K562 (cell line): ENCODE measurements at regions not wholly inside any gene's neighbourhood (a gene's known extent, or its start where the extent isn't known, plus 50 kb on each side); places are given as distances from the start of the nearest gene placed in this dataset.
A peak's percentile ranks its signal among the peaks of the same experiment; 100 is the strongest.

ENCODE experiments used
- CTBP1 ChIP-seq: fragments of 450-650 bp; IDR thresholded peaks from 2 replicates; pipeline ENCODE4 v1.6.1; 2016; ENCODE audit warnings: borderline replicate concordance
- DDX20 ChIP-seq: fragments of 450-650 bp; IDR thresholded peaks from 2 replicates; pipeline ENCODE4 v1.6.1; 2016; ENCODE audit warnings: missing genetic modification characterization, low read depth, mild to moderate bottlenecking, missing compliant biosample characterization, moderate library complexity
- HDAC2 ChIP-seq: fragments of 450-650 bp; IDR thresholded peaks from 2 replicates; pipeline ENCODE4 v1.6.1; 2016; ENCODE audit warnings: mild to moderate bottlenecking
- HMG20A ChIP-seq: fragments of 450-650 bp; formaldehyde crosslinking; conservative IDR thresholded peaks from 2 replicates; pipeline ENCODE4 v1.4.0; 2020; ENCODE audit warnings: mild to moderate bottlenecking, mixed read lengths
- MYBL2 ChIP-seq, 2 experiments: fragments of 450-650 bp in 1 of 2; sonication (generic) in 1 of 2; formaldehyde crosslinking in 1 of 2; IDR thresholded peaks; 2 replicates each; pipeline versions ENCODE4 v1.6.1 to v1.8.1; 2017 to 2022; ENCODE audit warnings: borderline replicate concordance in 1 of 2, inconsistent platforms in 1 of 2, low read depth in 1 of 2, mild to moderate bottlenecking in 1 of 2, missing genetic modification reagents in 1 of 2, moderate library complexity in 1 of 2
- NEUROD1 ChIP-seq: fragments of 150-350 bp; IDR thresholded peaks from 2 replicates; pipeline ENCODE4 v1.6.1; 2014; ENCODE audit warnings: borderline replicate concordance, low read length, low read depth; ENCODE audit not compliant: partially characterized antibody
- SMARCC2 ChIP-seq: fragments of 450-650 bp; IDR thresholded peaks from 2 replicates; pipeline ENCODE4 v1.6.1; 2017; ENCODE audit warnings: antibody characterized with exemption, moderate library complexity, mild to moderate bottlenecking, low read depth
- YBX1 ChIP-seq: fragments of 450-650 bp; IDR thresholded peaks from 2 replicates; pipeline ENCODE4 v1.7.1; 2016; ENCODE audit warnings: mild to moderate bottlenecking
- ZEB2 ChIP-seq: fragments of 450-650 bp; IDR thresholded peaks from 2 replicates; pipeline ENCODE4 v1.6.1; 2016
- TF ChIP-seq, protein P1 (sequence below): sonication (generic); formaldehyde crosslinking; IDR thresholded peaks from 2 replicates; pipeline ENCODE4 v1.8.1; 2023; ENCODE audit warnings: missing genetic modification reagents, mild to moderate bottlenecking, borderline replicate concordance
- TF ChIP-seq, protein P2 (sequence below), 3 experiments: fragments of 200-800 bp in 1 of 3; fragments of 250-450 bp in 1 of 3; fragments of 450-650 bp in 1 of 3; sonication (Bioruptor Pico) in 1 of 3; sonication (Bioruptor generic) in 1 of 3; formaldehyde crosslinking in 1 of 3; IDR thresholded peaks; 2 replicates each; pipeline versions ENCODE4 v1.6.1 to v1.8.0; 2016 to 2022; ENCODE audit warnings: mild to moderate bottlenecking in 2 of 3, missing genetic modification characterization in 2 of 3, missing compliant biosample characterization in 1 of 3, moderate library complexity in 1 of 3
- TF ChIP-seq, protein P3 (sequence below): fragments of 250-450 bp; sonication (Bioruptor Pico); IDR thresholded peaks from 2 replicates; pipeline ENCODE4 v1.8.0; 2021; ENCODE audit warnings: mild to moderate bottlenecking, moderate library complexity
- TF ChIP-seq, protein P4 (sequence below): sonication (generic); formaldehyde crosslinking; IDR thresholded peaks from 2 replicates; pipeline ENCODE4 v1.8.0; 2022; ENCODE audit warnings: mild to moderate bottlenecking, missing genetic modification reagents

DNA sequence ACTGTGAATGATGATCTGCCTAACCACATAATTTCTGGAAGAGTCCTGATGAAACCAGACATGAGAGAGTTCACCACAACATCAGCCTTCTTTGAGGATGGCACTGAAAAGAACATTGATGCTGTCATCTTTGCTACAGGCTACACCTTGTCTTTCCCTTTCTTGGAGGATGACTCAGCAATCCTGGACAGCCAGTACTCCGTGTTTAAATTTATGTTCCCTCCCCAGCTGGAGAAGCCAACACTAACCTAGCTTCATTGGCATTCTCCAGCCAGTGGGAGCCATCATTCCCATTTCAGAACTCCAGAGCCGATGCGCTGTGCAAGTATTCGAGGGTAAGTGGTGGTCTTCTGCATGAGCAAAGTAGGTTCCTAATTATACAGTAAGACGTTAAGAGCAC, 164.1 kb upstream of the POGK start (continued):
- TF ChIP-seq CTBP1 (peak; percentile 72), MYBL2 (IDR thresholded peaks at IDR 0.05; ENCODE audit: low read depth) (peak; percentile 81), MYBL2 (CRISPR knock-in tag; IDR thresholded peaks at IDR 0.05; ENCODE audit: borderline replicate concordance) (no peak), HDAC2 (peak; percentile 21; the same call in 1 of the 2 replicates), ZEB2 (0 out of 2 replicates have a peak, but pooled peaks have one; percentile 45), HMG20A (CRISPR knock-in tag) (no peak), DDX20 (no peak), YBX1 (no peak), NEUROD1 (no peak), SMARCC2 (0 out of 2 replicates have a peak, but pooled peaks have one; percentile 28)
- TF ChIP-seq, protein P1, sequence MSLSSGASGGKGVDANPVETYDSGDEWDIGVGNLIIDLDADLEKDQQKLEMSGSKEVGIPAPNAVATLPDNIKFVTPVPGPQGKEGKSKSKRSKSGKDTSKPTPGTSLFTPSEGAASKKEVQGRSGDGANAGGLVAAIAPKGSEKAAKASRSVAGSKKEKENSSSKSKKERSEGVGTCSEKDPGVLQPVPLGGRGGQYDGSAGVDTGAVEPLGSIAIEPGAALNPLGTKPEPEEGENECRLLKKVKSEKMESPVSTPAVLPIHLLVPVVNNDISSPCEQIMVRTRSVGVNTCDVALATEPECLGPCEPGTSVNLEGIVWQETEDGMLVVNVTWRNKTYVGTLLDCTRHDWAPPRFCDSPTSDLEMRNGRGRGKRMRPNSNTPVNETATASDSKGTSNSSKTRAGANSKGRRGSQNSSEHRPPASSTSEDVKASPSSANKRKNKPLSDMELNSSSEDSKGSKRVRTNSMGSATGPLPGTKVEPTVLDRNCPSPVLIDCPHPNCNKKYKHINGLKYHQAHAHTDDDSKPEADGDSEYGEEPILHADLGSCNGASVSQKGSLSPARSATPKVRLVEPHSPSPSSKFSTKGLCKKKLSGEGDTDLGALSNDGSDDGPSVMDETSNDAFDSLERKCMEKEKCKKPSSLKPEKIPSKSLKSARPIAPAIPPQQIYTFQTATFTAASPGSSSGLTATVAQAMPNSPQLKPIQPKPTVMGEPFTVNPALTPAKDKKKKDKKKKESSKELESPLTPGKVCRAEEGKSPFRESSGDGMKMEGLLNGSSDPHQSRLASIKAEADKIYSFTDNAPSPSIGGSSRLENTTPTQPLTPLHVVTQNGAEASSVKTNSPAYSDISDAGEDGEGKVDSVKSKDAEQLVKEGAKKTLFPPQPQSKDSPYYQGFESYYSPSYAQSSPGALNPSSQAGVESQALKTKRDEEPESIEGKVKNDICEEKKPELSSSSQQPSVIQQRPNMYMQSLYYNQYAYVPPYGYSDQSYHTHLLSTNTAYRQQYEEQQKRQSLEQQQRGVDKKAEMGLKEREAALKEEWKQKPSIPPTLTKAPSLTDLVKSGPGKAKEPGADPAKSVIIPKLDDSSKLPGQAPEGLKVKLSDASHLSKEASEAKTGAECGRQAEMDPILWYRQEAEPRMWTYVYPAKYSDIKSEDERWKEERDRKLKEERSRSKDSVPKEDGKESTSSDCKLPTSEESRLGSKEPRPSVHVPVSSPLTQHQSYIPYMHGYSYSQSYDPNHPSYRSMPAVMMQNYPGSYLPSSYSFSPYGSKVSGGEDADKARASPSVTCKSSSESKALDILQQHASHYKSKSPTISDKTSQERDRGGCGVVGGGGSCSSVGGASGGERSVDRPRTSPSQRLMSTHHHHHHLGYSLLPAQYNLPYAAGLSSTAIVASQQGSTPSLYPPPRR, result no peak
- TF ChIP-seq, protein P2, sequence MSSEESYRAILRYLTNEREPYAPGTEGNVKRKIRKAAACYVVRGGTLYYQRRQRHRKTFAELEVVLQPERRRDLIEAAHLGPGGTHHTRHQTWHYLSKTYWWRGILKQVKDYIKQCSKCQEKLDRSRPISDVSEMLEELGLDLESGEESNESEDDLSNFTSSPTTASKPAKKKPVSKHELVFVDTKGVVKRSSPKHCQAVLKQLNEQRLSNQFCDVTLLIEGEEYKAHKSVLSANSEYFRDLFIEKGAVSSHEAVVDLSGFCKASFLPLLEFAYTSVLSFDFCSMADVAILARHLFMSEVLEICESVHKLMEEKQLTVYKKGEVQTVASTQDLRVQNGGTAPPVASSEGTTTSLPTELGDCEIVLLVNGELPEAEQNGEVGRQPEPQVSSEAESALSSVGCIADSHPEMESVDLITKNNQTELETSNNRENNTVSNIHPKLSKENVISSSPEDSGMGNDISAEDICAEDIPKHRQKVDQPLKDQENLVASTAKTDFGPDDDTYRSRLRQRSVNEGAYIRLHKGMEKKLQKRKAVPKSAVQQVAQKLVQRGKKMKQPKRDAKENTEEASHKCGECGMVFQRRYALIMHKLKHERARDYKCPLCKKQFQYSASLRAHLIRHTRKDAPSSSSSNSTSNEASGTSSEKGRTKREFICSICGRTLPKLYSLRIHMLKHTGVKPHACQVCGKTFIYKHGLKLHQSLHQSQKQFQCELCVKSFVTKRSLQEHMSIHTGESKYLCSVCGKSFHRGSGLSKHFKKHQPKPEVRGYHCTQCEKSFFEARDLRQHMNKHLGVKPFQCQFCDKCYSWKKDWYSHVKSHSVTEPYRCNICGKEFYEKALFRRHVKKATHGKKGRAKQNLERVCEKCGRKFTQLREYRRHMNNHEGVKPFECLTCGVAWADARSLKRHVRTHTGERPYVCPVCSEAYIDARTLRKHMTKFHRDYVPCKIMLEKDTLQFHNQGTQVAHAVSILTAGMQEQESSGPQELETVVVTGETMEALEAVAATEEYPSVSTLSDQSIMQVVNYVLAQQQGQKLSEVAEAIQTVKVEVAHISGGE (CRISPR knock-in tag; IDR thresholded peaks at IDR 0.05), result no peak
- TF ChIP-seq, protein P3, sequence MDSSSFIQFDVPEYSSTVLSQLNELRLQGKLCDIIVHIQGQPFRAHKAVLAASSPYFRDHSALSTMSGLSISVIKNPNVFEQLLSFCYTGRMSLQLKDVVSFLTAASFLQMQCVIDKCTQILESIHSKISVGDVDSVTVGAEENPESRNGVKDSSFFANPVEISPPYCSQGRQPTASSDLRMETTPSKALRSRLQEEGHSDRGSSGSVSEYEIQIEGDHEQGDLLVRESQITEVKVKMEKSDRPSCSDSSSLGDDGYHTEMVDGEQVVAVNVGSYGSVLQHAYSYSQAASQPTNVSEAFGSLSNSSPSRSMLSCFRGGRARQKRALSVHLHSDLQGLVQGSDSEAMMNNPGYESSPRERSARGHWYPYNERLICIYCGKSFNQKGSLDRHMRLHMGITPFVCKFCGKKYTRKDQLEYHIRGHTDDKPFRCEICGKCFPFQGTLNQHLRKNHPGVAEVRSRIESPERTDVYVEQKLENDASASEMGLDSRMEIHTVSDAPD (CRISPR knock-in tag), result no peak
- TF ChIP-seq, protein P4, sequence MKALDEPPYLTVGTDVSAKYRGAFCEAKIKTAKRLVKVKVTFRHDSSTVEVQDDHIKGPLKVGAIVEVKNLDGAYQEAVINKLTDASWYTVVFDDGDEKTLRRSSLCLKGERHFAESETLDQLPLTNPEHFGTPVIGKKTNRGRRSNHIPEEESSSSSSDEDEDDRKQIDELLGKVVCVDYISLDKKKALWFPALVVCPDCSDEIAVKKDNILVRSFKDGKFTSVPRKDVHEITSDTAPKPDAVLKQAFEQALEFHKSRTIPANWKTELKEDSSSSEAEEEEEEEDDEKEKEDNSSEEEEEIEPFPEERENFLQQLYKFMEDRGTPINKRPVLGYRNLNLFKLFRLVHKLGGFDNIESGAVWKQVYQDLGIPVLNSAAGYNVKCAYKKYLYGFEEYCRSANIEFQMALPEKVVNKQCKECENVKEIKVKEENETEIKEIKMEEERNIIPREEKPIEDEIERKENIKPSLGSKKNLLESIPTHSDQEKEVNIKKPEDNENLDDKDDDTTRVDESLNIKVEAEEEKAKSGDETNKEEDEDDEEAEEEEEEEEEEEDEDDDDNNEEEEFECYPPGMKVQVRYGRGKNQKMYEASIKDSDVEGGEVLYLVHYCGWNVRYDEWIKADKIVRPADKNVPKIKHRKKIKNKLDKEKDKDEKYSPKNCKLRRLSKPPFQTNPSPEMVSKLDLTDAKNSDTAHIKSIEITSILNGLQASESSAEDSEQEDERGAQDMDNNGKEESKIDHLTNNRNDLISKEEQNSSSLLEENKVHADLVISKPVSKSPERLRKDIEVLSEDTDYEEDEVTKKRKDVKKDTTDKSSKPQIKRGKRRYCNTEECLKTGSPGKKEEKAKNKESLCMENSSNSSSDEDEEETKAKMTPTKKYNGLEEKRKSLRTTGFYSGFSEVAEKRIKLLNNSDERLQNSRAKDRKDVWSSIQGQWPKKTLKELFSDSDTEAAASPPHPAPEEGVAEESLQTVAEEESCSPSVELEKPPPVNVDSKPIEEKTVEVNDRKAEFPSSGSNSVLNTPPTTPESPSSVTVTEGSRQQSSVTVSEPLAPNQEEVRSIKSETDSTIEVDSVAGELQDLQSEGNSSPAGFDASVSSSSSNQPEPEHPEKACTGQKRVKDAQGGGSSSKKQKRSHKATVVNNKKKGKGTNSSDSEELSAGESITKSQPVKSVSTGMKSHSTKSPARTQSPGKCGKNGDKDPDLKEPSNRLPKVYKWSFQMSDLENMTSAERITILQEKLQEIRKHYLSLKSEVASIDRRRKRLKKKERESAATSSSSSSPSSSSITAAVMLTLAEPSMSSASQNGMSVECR (CRISPR knock-in tag), result no peak
